K562 (cell line): ENCODE measurements at regions not wholly inside any gene's neighbourhood (a gene's known extent, or its start where the extent isn't known, plus 50 kb on each side); places are given as distances from the start of the nearest gene placed in this dataset.

Source experiments
- ATAC-seq: fragments of 200-7000 bp; cut with Tn5 transposase; 3 replicates; pipeline ENCODE4 v1.9.1; 2020; ENCODE audit warnings: moderate library complexity
- BruUV-seq: library from RNA; stranded (reverse); fragments of 400-500 nt; replicated peaks from 2 replicates; lab custom pipeline; 2021; lab: Mats Ljungman, UMichigan
- CTCF ChIA-PET: fragments of 300-600 bp; formaldehyde crosslinking; extraction: SDS; loops from one replicate; lab custom pipeline; 2021; ENCODE audit warnings: low intra/inter-chr PET ratio; lab: Yijun Ruan, JAX
- POLR2A ChIA-PET: fragments of 300-600, 350-650 bp; sonication (Branson Sonifier 250); formaldehyde crosslinking; extraction: SDS; loops from one replicate; lab custom pipeline; 2021; ENCODE audit warnings: antibody characterized with exemption, inconsistent platforms; lab: Yijun Ruan, JAX
- DNase-seq, 4 experiments: peaks; one replicate each; pipeline versions ENCODE4 v3.0.0 to v3.0.0-alpha.2; 2011 to 2018; ENCODE audit warnings: low spot score in 3 of 4, mixed read lengths in 3 of 4; ENCODE audit errors: extremely low read depth in 1 of 4
- FAIRE-seq: peaks from 2 replicates; lab custom pipeline; 2011; peaks lifted over from hg19 to GRCh38; lab: Jason Lieb, UNC
- H2AFZ ChIP-seq: 2 replicates; pipeline ENCODE4 v1.6.0; 2011; ENCODE audit warnings: low read depth, low read length, control low read depth, inconsistent platforms
- H3K27ac ChIP-seq: fragments of 200-600 bp; 3 replicates; pipeline ENCODE4 v1.8.0; 2011; ENCODE audit warnings: low read depth, mild to moderate bottlenecking, control low read depth, inconsistent platforms, low read length, moderate library complexity, mixed read lengths; ENCODE audit errors: extremely low read depth
- H3K27me3 ChIP-seq, 2 experiments: fragments of 300-600 bp in 1 of 2; 2 replicates in 1 of 2; 3 replicates in 1 of 2; pipeline versions ENCODE4 v1.6.0 to v1.8.0; 2011; ENCODE audit warnings: inconsistent platforms in 2 of 2, low read length in 2 of 2, mild to moderate bottlenecking in 1 of 2, mixed read lengths in 1 of 2, moderate library complexity in 1 of 2; ENCODE audit not compliant: control insufficient read depth in 2 of 2, insufficient read depth in 2 of 2
- H3K36me3 ChIP-seq: fragments of 300-600 bp; 3 replicates; pipeline ENCODE4 v1.8.0; 2011; ENCODE audit warnings: mild to moderate bottlenecking, low read length, inconsistent platforms; ENCODE audit not compliant: control insufficient read depth, insufficient read depth
- H3K4me1 ChIP-seq, 2 experiments: fragments of 200-600 bp in 1 of 2; replicated peaks in 1 of 2; 2 replicates in 1 of 2; 3 replicates in 1 of 2; pipeline versions ENCODE4 v1.5.1 to v1.8.0; 2011; ENCODE audit warnings: inconsistent platforms in 2 of 2, low read length in 2 of 2, mild to moderate bottlenecking in 1 of 2, mixed read lengths in 1 of 2, moderate library complexity in 1 of 2; ENCODE audit not compliant: control insufficient read depth in 2 of 2, insufficient read depth in 2 of 2
- H3K4me2 ChIP-seq: 2 replicates; pipeline ENCODE4 v1.6.1; 2011; ENCODE audit warnings: low read length, control low read depth, inconsistent platforms, mixed read lengths; ENCODE audit not compliant: insufficient read depth
- H3K4me3 ChIP-seq: fragments of 200-600 bp; sonication (generic), shearing (Covaris generic); 2 replicates; pipeline ENCODE4 v1.5.1; 2016; ENCODE audit warnings: control low read depth, inconsistent platforms
- H3K79me2 ChIP-seq: fragments of 200-600 bp; 3 replicates; pipeline ENCODE4 v1.8.0; 2011; ENCODE audit warnings: low read length, inconsistent platforms; ENCODE audit not compliant: control insufficient read depth, insufficient read depth
- H3K9ac ChIP-seq, 2 experiments: 2 replicates each; pipeline versions ENCODE4 v1.6.0 to v1.6.1; 2011; ENCODE audit warnings: low read depth in 2 of 2, low read length in 2 of 2, control low read depth in 1 of 2, inconsistent platforms in 1 of 2, mild to moderate bottlenecking in 1 of 2, mixed read lengths in 1 of 2; ENCODE audit not compliant: insufficient read depth in 1 of 2
- H3K9me1 ChIP-seq: one replicate; pipeline ENCODE4 v1.6.0; 2011; ENCODE audit warnings: inconsistent platforms, mild to moderate bottlenecking, low read length, moderate library complexity; ENCODE audit not compliant: control insufficient read depth, insufficient read depth
- H3K9me3 ChIP-seq: replicated peaks from 2 replicates; pipeline ENCODE4 v1.5.1; 2011; ENCODE audit warnings: low read depth, low read length, inconsistent platforms; ENCODE audit not compliant: control insufficient read depth, insufficient read depth
- H4K20me1 ChIP-seq: replicated peaks from 2 replicates; pipeline ENCODE4 v1.6.1; 2011; ENCODE audit warnings: low read length, inconsistent platforms, mixed read lengths; ENCODE audit not compliant: control insufficient read depth, insufficient read depth
- ARID1B ChIP-seq: fragments of 450-650 bp; IDR thresholded peaks from 2 replicates; pipeline ENCODE4 v1.6.1; 2016; ENCODE audit warnings: antibody characterized with exemption, mild to moderate bottlenecking, inconsistent platforms
- CBFA2T2 ChIP-seq: fragments of 450-650 bp; conservative IDR thresholded peaks from 2 replicates; pipeline ENCODE4 v1.6.1; 2017; ENCODE audit warnings: mild to moderate bottlenecking
- CBFA2T3 ChIP-seq: fragments of 450-650 bp; IDR thresholded peaks from 2 replicates; pipeline ENCODE4 v1.6.1; 2017
- DMBX1 ChIP-seq: fragments of 250-450 bp; sonication (Bioruptor Pico); IDR thresholded peaks from 2 replicates; pipeline ENCODE4 v1.8.0; 2022; ENCODE audit warnings: inconsistent platforms, mild to moderate bottlenecking, moderate library complexity, borderline replicate concordance
- EP300 ChIP-seq: IDR thresholded peaks from 2 replicates; pipeline ENCODE4 v1.6.1; 2012; ENCODE audit warnings: low read length, improper control_type of control experiment
- FOXJ3 ChIP-seq: sonication (generic); formaldehyde crosslinking; IDR thresholded peaks from 2 replicates; pipeline ENCODE4 v1.4.0; 2020; ENCODE audit warnings: mild to moderate bottlenecking, missing genetic modification reagents
- KLF16 ChIP-seq: IDR thresholded peaks from 2 replicates; pipeline ENCODE4 v1.6.1; 2016; ENCODE audit warnings: antibody characterized with exemption
- POLR2H ChIP-seq: IDR thresholded peaks from 2 replicates; pipeline ENCODE4 v1.6.1; 2016; ENCODE audit warnings: missing genetic modification characterization, low read depth, mild to moderate bottlenecking, control low read depth, missing compliant biosample characterization, moderate library complexity
- TAL1 ChIP-seq: fragments of 450-650 bp; IDR thresholded peaks from 2 replicates; pipeline ENCODE4 v1.6.1; 2016; ENCODE audit warnings: mild to moderate bottlenecking
- TEAD4 ChIP-seq, 2 experiments: sonication (generic) in 1 of 2; formaldehyde crosslinking in 1 of 2; IDR thresholded peaks; 2 replicates each; pipeline versions ENCODE4 v1.6.1 to v1.8.0; 2012 to 2022; ENCODE audit warnings: borderline replicate concordance in 1 of 2, inconsistent platforms in 1 of 2, low read length in 1 of 2, mild to moderate bottlenecking in 1 of 2, missing genetic modification reagents in 1 of 2
- TFAM ChIP-seq: fragments of 250-450 bp; sonication (Bioruptor Pico); conservative IDR thresholded peaks from 2 replicates; pipeline ENCODE4 v1.5.0; 2021; ENCODE audit warnings: mild to moderate bottlenecking, moderate library complexity
- ZNF444 ChIP-seq: fragments of 250-450 bp; sonication (Bioruptor Pico); IDR thresholded peaks from 2 replicates; pipeline ENCODE4 v1.4.0; 2020; ENCODE audit warnings: mild to moderate bottlenecking, moderate library complexity
- ZNF707 ChIP-seq: fragments of 250-450 bp; sonication (Bioruptor Pico); conservative IDR thresholded peaks from 2 replicates; pipeline ENCODE4 v1.8.0; 2022; ENCODE audit warnings: inconsistent platforms, mild to moderate bottlenecking, moderate library complexity
- ZNF75A ChIP-seq: fragments of 450-650 bp; formaldehyde crosslinking; IDR thresholded peaks from 2 replicates; pipeline ENCODE4 v1.4.0; 2020; ENCODE audit warnings: mild to moderate bottlenecking
- ZNF764 ChIP-seq: fragments of 250-450 bp; sonication (Bioruptor Pico); IDR thresholded peaks from 2 replicates; pipeline ENCODE4 v1.4.0; 2020; ENCODE audit warnings: low read depth, mild to moderate bottlenecking, moderate library complexity
- WGBS: fragments of 100-300 bp; shearing (Covaris generic); methylation state at CpG from one replicate; pipeline ENCODE4 v1.1.6; 2016; ENCODE audit warnings: low coverage, mixed read lengths; ENCODE audit not compliant: insufficient coverage; ENCODE audit errors: missing lambda C conversion rate; 5-methylcytosine and 5-hydroxymethylcytosine counted together
- in situ Hi-C: fragments of 300-500 bp; cut with MboI; formaldehyde crosslinking; loops from 4 replicates; pipeline ENCODE4 v1.15.0; 2018; ENCODE audit warnings: inconsistent platforms, mixed read lengths
- intact Hi-C: fragments of 100-400 bp; cut with micrococcal nuclease; formaldehyde crosslinking; loops from 2 replicates; pipeline ENCODE4 v1.14.2; 2022
- TF ChIP-seq, protein P1 (sequence below), 2 experiments: IDR thresholded peaks in 1 of 2; conservative IDR thresholded peaks in 1 of 2; 2 replicates each; pipeline ENCODE4 v1.6.1; 2016; ENCODE audit warnings: low read depth in 2 of 2, mild to moderate bottlenecking in 1 of 2, missing compliant biosample characterization in 1 of 2, missing genetic modification characterization in 1 of 2, moderate library complexity in 1 of 2

DNA sequence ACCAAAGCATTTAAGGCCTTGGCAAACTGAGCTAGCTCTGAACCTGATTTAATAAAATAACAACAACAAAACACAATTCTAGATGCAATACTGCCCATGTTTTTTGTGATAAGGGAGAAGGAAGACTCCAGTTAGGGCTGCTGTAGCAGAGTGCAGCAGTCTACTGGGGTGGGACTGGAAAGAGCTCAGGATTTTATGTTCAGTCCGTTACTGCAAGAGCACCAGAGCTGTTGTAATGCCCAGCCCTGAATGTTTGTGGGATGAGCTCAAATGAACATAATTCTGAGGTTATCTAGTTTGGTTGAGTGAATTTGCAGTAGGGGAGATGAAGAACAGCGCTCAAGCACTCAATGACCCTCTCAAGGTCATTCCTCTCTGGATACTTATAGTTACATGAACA, 743.8 kb downstream of the FAT4 start:
- no peaks in the 10 kb centered on the region for H3K79me2 ChIP-seq
- DNase-seq: no peak
- no peaks in the 10 kb centered on the region for H3K36me3 ChIP-seq
- H4K20me1 ChIP-seq: no peaks in the 10 kb centered on the region
- no peaks in the 10 kb centered on the region for H3K27me3 ChIP-seq
- TF ChIP-seq ZNF764 (CRISPR knock-in tag): no peak
- TF ChIP-seq, all 486 proteins: peak for 0
- Histone ChIP-seq H3K27ac (no peak overlapping the region), H2AFZ (no peak overlapping the region), H3K9me1 (no peaks in the 10 kb centered on the region), H3K4me3 (no peak overlapping the region), H3K4me2 (no peak overlapping the region), H3K9ac (no peak overlapping the region), H3K4me1 (no peaks in the 10 kb centered on the region), H3K9me3 (no peaks in the 10 kb centered on the region; the same call in 1 of the 2 replicates)
- no peak for ATAC-seq
- ChIA-PET CTCF (no interaction called here), POLR2A (no interaction called here)
- no TSS peak for BruUV-seq
- FAIRE-seq: no peak
- in situ Hi-C loops: no loop called here
- WGBS: 0% methylated on average over 2 of the region's 2 CpGs
- intact Hi-C loops: no loop called here

- in situ Hi-C loops: no loop called here
- no peaks in the 10 kb centered on the region for H4K20me1 ChIP-seq
- BruUV-seq: no TSS peak
- ChIA-PET CTCF (no interaction called here), POLR2A (no interaction called here)
- peak in 1 of 4 experiments; percentile 21 for DNase-seq
- H3K4me2 ChIP-seq: no peak overlapping the region
- H3K9me1 ChIP-seq: no peaks in the 10 kb centered on the region
- intact Hi-C loops: no loop called here
- H3K36me3 ChIP-seq: no peaks in the 10 kb centered on the region
- H3K9ac ChIP-seq: no peak overlapping the region
- no peaks in the 10 kb centered on the region for H3K79me2 ChIP-seq
- H3K9me3 ChIP-seq: no peaks in the 10 kb centered on the region; the same call in 1 of the 2 replicates
- H3K27ac ChIP-seq: no peak overlapping the region
- no peak for ATAC-seq
- FAIRE-seq: no peak
- no peak overlapping the region for H2AFZ ChIP-seq
- H3K27me3 ChIP-seq: no peaks in the 10 kb centered on the region
- H3K4me1 ChIP-seq: no peaks in the 10 kb centered on the region
- 0% methylated on average over 4 of the region's 4 CpGs for WGBS
- H3K4me3 ChIP-seq: no peak overlapping the region
- TF ChIP-seq TEAD4 (IDR thresholded peaks at IDR 0.05; ENCODE audit: low read length) (peak; percentile 65), TEAD4 (CRISPR knock-in tag; IDR thresholded peaks at IDR 0.05; ENCODE audit: borderline replicate concordance) (no peak), POLR2H (tag) (no peak), ZNF707 (CRISPR knock-in tag) (no peak), CBFA2T3 (peak; percentile 60; the same call in 1 of the 2 replicates), ZNF444 (no peak), TFAM (CRISPR knock-in tag) (no peak), KLF16 (peak; percentile 12; the same call in 1 of the 2 replicates), ARID1B (peak; percentile 40; the same call in 1 of the 2 replicates), DMBX1 (CRISPR knock-in tag) (no peak), CBFA2T2 (peak; percentile 46), EP300 (no peak), ZNF75A (no peak), FOXJ3 (CRISPR knock-in tag) (no peak), TAL1 (peak; percentile 41)
- TF ChIP-seq, protein P1, sequence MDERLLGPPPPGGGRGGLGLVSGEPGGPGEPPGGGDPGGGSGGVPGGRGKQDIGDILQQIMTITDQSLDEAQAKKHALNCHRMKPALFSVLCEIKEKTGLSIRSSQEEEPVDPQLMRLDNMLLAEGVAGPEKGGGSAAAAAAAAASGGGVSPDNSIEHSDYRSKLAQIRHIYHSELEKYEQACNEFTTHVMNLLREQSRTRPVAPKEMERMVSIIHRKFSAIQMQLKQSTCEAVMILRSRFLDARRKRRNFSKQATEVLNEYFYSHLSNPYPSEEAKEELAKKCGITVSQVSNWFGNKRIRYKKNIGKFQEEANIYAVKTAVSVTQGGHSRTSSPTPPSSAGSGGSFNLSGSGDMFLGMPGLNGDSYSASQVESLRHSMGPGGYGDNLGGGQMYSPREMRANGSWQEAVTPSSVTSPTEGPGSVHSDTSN (CRISPR knock-in tag; IDR thresholded peaks at IDR 0.05; ENCODE audit: low read depth): no peak
- TF ChIP-seq, protein P1 (tag; conservative IDR thresholded peaks at IDR 0.05; ENCODE audit: low read depth): no peak
Measured at GRCh38 chr4:126061655-126062054, 746.9 kb downstream of the FAT4 start.
